Vagina (tissue), 2 donors: ENCODE measurements at regions not wholly inside any gene's neighbourhood (a gene's known extent, or its start where the extent isn't known, plus 50 kb on each side); places are given as distances from the start of the nearest gene placed in this dataset.

Source experiments
- POLR2AphosphoS5 ChIP-seq, 2 donors: sonication (generic); formaldehyde crosslinking; IDR thresholded peaks; one replicate each; pipeline ENCODE4 v1.9.0; 2017; ENCODE audit warnings: antibody characterized with exemption in 2 of 2, mild to moderate bottlenecking in 2 of 2, low read depth in 1 of 2; ENCODE audit not compliant: insufficient read depth in 1 of 2
- TF ChIP-seq, protein P1 (sequence below), 3 experiments: fragments of 450-650 bp in 2 of 3; fragments of 200-600 bp in 1 of 3; sonication (generic) in 1 of 3; IDR thresholded peaks; one replicate each; pipeline ENCODE4 v1.5.1; 2017 to 2019; ENCODE audit warnings: antibody characterized with exemption in 3 of 3, mild to moderate bottlenecking in 2 of 3, moderate library complexity in 2 of 3

DNA sequence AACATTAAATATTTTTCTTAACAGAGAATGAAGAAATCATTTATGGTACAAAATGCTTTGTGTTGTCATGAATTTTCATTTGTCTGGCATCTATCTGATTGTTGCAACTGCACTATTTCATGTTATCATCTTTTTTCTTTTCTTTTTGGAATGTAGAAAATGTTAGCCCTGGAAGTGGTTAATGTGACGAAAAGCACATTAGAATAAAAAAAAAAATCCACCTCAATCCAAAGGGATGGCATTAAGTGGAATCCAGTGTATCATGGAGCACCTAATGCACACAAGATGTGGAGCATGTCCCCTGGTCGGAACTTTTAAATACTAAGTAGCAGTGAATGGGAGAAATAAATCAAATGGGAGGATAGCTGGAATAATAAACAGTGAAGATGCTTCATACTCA, 172.9 kb upstream of the MCHR2 start:
- TF ChIP-seq, protein P1, sequence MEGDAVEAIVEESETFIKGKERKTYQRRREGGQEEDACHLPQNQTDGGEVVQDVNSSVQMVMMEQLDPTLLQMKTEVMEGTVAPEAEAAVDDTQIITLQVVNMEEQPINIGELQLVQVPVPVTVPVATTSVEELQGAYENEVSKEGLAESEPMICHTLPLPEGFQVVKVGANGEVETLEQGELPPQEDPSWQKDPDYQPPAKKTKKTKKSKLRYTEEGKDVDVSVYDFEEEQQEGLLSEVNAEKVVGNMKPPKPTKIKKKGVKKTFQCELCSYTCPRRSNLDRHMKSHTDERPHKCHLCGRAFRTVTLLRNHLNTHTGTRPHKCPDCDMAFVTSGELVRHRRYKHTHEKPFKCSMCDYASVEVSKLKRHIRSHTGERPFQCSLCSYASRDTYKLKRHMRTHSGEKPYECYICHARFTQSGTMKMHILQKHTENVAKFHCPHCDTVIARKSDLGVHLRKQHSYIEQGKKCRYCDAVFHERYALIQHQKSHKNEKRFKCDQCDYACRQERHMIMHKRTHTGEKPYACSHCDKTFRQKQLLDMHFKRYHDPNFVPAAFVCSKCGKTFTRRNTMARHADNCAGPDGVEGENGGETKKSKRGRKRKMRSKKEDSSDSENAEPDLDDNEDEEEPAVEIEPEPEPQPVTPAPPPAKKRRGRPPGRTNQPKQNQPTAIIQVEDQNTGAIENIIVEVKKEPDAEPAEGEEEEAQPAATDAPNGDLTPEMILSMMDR (IDR thresholded peaks at IDR 0.05), result no peak
- no peak for TF ChIP-seq POLR2AphosphoS5 (IDR thresholded peaks at IDR 0.05; ENCODE audit: insufficient read depth in 1 of 2, low read depth in 1 of 2)
